Retinal pigment epithelial cell (primary cell): ENCODE measurements at regions not wholly inside any gene's neighbourhood (a gene's known extent, or its start where the extent isn't known, plus 50 kb on each side); places are given as distances from the start of the nearest gene placed in this dataset.

Experiments used
- DNase-seq: peaks from one replicate; pipeline ENCODE4 v3.0.0-alpha.2; 2010; ENCODE audit warnings: low read depth
- H3K4me3 ChIP-seq: 2 replicates; pipeline ENCODE4 v1.5.1; 2011; ENCODE audit warnings: mild to moderate bottlenecking, low read length, control low read depth, moderate library complexity
- CTCF ChIP-seq: conservative IDR thresholded peaks from 2 replicates; pipeline ENCODE4 v1.5.1; 2011; ENCODE audit warnings: low read depth, low read length, control low read depth, inconsistent platforms

GRCh38 chr12:22765421-22766130 lies 140.6 kb downstream of the ETNK1 start:
- no peak for TF ChIP-seq CTCF
- DNase-seq: no peak
- no peak overlapping the region for H3K4me3 ChIP-seq

GRCh38 chr12:22766911-22767420 lies 142.0 kb downstream of the ETNK1 start:
- DNase-seq: no peak
- no peak overlapping the region for H3K4me3 ChIP-seq

GRCh38 chr12:22781339-22781738 lies 156.4 kb downstream of the ETNK1 start:
- no peak for TF ChIP-seq CTCF
- no peak for DNase-seq
- no peak overlapping the region for H3K4me3 ChIP-seq

More at GRCh38 chr12:22766911-22767420, 142.0 kb downstream of the ETNK1 start:
- no peak for TF ChIP-seq CTCF

GRCh38 chr12:22787557-22787956 lies 162.6 kb downstream of the ETNK1 start:
- no peak overlapping the region for H3K4me3 ChIP-seq

GRCh38 chr12:22788913-22789312 lies 163.9 kb downstream of the ETNK1 start:
- H3K4me3 ChIP-seq: no peak overlapping the region
- no peak for TF ChIP-seq CTCF
- DNase-seq: no peak

More at GRCh38 chr12:22787557-22787956, 162.6 kb downstream of the ETNK1 start:
- no peak for TF ChIP-seq CTCF
- DNase-seq: no peak

GRCh38 chr12:22792138-22792537 lies 167.2 kb downstream of the ETNK1 start:
- no peak overlapping the region for H3K4me3 ChIP-seq
- no peak for DNase-seq
- TF ChIP-seq CTCF: no peak

- no peak overlapping the region for H3K4me3 ChIP-seq
- no peak for DNase-seq
- no peak for TF ChIP-seq CTCF
These were observed 169.0 kb downstream of the ETNK1 start for GRCh38 chr12:22794017-22794416.
